Ramos (cell line): ENCODE measurements at regions not wholly inside any gene's neighbourhood (a gene's known extent, or its start where the extent isn't known, plus 50 kb on each side); places are given as distances from the start of the nearest gene placed in this dataset.

ENCODE experiments used
- in situ Hi-C: fragments of 300-500 bp; cut with MboI; formaldehyde crosslinking; loops from one replicate; pipeline ENCODE4 v1.14.3; 2022; ENCODE audit warnings: low sequenced_read_pairs; ENCODE audit not compliant: unreplicated experiment

DNA sequence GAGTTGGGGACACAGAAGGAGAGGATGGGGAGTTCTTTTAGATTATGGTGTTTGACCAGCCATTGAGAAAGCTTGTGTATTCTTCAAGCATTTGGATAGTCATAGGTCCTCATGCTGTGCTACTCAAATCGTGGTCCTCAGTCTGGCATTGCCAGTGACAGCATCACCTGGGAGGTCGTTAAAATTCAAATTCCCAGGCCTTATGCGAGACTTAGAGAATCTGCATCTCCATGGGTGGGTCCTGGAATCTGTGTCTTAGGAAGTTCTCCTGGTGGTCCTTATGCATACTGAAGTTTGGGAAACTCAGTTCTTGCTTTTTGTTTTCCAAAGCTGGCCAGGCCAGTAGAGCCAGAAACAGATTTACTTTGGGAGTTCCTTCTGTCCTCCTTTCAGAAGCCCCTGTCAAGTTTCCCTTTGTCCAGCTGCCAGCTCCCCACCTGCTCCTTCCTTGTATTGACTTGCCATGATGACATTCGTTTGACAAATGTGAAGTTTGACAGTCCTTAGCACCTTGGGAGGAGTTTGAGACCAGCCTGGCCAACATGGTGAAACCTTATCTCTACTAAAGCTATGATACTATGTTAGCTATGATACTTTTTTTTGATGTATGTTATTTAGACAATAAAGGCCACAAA is 95.6 kb downstream of the PALM2AKAP2 start:
- in situ Hi-C loops: no loop called here

- in situ Hi-C loops: no loop called here
These were observed 100.5 kb downstream of the PALM2AKAP2 start for GRCh38 chr9:109880276-109881169.

GRCh38 chr9:109883623-109884022 is 103.6 kb downstream of the PALM2AKAP2 start:
- in situ Hi-C loops: no loop called here

DNA sequence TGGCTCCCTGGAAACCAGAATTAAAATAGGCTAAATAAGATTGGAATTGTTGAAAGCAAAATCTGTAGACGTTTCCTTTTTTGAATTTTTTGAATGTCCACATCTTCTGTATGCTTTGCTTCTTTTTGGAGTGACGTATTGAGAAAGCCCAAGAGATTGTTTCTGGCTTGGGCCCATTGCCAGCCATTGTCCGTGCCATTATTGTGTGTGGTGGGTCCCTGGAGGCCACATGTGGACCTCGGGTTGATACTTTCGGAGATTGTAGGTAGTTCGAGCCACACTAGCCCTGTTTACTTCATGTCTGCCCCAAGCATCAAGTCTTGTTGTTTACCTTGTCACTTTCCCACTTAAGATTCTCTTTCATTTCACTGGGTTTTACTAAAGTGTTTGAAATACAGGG is 106.0 kb downstream of the PALM2AKAP2 start:
- in situ Hi-C loops: no loop called here

- in situ Hi-C loops: no loop called here
These were observed 106.6 kb downstream of the PALM2AKAP2 start for GRCh38 chr9:109886617-109887016.

GRCh38 chr9:109887079-109887478 is 107.1 kb downstream of the PALM2AKAP2 start:
- in situ Hi-C loops: no loop called here

GRCh38 chr9:109888695-109889094 is 108.7 kb downstream of the PALM2AKAP2 start:
- in situ Hi-C loops: no loop called here

DNA sequence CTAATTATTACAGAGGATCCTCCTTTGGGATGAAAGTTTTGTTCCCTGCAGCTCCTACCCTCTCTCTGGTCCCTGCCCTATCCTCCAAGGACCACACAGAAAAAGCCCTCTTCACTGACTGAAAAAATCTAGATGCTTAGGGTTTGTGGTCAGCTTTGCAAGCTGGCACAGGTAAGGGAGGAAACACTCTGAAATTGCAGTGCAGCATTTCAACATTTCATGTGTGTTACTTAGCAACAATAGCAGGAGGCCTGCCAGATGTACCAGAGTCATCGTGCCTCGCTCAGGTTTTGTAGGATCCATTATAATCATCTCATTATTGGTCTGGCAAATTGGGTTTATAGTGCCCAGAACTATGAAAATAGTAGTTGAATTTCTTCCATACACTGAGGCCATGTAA is 109.5 kb downstream of the PALM2AKAP2 start:
- in situ Hi-C loops: no loop called here

GRCh38 chr9:109893241-109893640 is 113.2 kb downstream of the PALM2AKAP2 start:
- in situ Hi-C loops: no loop called here

DNA sequence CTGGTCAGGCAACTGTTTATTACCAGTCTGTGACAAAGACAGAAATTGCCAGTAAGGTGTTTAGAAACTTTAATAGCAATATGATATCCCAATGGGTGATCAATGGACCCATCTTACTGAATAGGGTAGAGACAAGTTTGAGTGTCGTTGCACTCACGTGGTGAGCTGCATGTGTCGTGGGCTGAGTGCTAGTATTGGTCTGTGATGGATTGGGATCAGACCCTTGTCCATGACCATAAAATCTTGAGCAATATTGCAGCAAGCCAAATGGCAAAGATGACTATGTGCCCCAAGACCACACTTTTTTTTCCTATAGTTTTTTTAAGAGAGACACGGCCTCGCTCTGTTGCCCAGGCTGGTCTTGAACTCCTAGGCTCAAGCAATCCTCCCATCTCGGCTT is 114.5 kb downstream of the PALM2AKAP2 start:
- in situ Hi-C loops: no loop called here

GRCh38 chr9:109894921-109895758 is 115.1 kb downstream of the PALM2AKAP2 start:
- in situ Hi-C loops: no loop called here

- in situ Hi-C loops: loop anchor here (5.0 kb wide), 2 partner anchors 156 to 251 kb away; no protein-coding TSS in a partner anchor
These were observed 121.2 kb downstream of the PALM2AKAP2 start for GRCh38 chr9:109901201-109901600.

DNA sequence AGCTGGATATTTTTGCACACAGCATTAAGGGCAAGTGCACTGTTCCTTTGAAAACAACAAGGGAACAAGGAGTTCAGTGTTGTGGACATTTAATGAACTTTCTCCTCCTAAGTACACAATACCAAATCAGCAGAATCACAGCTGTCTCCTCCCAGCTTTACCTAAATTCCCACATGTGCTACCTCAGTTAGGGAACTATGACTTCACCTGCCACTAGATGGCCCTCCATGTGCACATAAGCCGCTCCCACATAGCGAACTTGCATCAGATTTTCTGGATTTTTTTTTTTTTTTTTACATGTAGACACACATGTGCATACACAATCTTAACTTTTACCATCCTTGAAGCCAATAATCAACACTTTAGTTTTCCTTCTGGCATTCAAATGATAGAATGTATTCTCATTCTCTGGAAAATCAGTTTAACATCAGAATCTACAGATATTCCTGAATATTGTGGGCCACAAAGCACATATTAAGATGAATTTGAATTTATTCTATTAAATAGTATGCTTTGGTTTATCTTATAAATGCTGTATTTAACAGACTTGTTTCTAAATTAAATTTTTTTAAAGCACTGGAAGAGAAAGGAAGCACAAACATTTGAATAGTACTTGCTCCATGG is 123.6 kb downstream of the PALM2AKAP2 start:
- in situ Hi-C loops: loop anchor here (5.0 kb wide), 2 partner anchors 154 to 249 kb away; no protein-coding TSS in a partner anchor

DNA sequence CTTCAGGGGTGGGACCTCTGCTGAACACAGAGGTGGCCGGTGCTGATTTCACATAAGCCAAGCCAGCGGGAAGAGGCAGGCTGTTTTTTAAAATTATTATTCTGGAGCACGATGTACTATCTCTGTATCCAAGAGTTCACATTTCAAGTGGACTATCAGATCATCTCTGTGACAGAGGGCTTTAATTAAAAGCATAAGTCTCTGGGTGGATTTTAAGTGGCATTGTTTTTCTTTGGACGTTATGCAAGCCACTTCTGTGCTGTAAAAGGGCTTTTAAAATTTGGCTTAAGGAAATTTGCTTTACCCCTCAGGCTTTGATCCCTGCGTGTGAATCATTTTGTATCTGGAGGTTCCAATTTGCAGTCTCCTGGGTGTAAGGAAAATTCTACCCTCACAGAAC is 124.7 kb downstream of the PALM2AKAP2 start:
- in situ Hi-C loops: loop anchor here (5.0 kb wide), 2 partner anchors 153 to 248 kb away; no protein-coding TSS in a partner anchor

DNA sequence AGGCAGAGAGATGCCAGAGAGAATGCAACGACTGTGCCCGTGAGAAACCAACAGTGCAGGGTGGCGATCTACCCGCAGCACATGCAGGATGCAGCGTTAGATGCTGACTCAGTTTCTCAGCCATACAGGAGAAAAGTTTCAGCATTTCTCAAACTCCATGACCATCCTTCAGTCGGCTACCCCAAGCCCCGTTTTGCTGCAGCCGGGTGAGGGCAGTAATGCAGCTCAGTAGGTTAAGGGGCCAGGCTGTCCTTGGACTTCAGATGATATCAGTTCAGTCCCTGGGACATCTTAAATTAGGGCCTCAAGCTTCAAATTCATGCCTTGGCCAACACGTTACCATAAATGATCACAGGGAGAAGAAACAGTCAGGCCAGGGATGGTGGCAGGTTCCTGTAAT is 125.5 kb downstream of the PALM2AKAP2 start:
- in situ Hi-C loops: no loop called here

DNA sequence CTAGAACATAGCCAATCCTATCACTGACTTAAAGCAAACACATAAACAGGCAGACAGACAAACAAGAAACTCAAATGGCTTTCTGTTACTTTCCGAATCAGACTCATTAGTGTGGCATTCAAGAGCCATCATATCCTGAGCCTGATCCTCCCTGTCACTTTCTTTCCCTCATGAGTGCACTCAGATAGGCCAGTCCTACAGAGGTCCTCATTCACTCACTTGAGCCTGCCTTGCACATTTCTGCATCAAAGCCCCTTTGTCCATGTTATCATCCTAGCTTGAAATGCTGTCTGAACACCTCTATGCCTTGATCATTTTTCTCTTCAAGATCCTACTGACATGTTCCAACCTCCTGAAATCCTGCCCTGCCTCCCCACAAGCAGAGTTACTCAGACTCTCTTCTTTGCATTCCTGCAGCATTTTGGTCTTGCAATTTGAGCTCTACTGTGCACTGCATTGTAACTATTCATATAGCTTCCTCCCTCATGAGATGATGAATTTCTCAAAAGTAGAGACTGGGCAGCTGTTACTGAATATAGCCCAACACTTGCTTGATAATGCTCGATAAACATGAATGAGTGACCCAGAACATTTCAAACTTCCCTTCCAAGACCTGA is 126.9 kb downstream of the PALM2AKAP2 start:
- in situ Hi-C loops: no loop called here

DNA sequence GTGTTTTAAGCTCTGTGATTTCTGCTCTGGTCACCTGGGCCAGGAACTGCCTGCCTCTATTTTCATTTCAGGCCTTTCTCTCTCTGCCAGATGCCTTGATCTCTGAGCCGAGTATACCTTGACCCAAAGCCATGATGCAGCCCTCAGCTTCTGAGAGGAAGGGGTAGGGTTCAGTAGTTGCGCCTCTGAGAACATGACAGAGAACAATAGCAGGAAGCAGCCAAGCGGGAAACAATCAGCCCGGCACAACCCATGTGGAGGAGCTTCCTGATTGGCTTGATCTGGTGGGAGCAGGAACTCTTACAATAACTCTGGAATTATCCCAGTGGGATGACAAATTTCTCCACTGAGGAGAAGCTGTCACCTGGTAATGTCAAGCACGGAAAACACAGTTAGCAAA is 127.4 kb downstream of the PALM2AKAP2 start:
- in situ Hi-C loops: no loop called here

DNA sequence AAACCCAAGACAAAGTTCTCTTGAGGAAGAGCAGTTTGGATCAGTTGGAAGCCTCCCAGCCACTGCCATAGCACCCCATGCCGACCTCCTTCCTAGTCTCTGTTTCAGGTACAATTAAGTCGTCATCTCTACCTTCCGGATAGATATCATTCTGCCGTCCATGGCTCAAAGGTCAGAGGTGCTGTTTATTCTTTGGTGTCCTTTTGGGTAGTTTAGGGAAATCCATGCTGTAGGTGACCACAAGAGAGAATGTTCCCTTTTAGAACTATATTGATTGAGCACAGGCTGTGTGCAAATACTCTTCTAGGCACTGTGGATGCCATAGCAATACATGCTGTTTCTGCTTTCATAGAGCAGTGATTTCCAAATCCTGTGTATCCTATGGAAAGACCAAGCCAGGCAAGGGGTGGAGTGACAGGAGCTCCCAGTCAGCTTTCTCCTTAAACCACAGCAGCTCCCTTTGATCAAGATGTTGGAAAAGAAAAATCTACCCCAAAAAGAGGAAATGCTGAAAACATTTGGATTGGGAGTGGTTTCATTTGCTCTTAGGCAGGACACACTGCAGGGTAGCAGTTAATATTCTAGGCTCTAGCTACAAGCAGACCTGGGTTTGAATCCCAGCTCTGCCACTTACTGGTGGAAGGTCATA is 127.9 kb downstream of the PALM2AKAP2 start:
- in situ Hi-C loops: no loop called here
